SK-N-SH treated with all-trans-retinoic acid at 6 μM for 48 hours (cell line): ENCODE measurements at regions not wholly inside any gene's neighbourhood (a gene's known extent, or its start where the extent isn't known, plus 50 kb on each side); places are given as distances from the start of the nearest gene placed in this dataset.

Experiments used
- BACH2 ChIP-seq: fragments of 250-450 bp; sonication (Bioruptor Pico); IDR thresholded peaks from 2 replicates; pipeline ENCODE4 v1.9.0; 2021; ENCODE audit warnings: mild to moderate bottlenecking, borderline replicate concordance
- CREB5 ChIP-seq: fragments of 250-450 bp; sonication (Bioruptor Pico); IDR thresholded peaks from 2 replicates; pipeline ENCODE4 v1.5.1; 2020; ENCODE audit warnings: low read depth, mild to moderate bottlenecking, moderate library complexity
- CSDC2 ChIP-seq: fragments of 250-450 bp; sonication (Bioruptor Pico); IDR thresholded peaks from 2 replicates; pipeline ENCODE4 v1.5.0; 2020; ENCODE audit warnings: mild to moderate bottlenecking, moderate library complexity
- CSRNP3 ChIP-seq: fragments of 250-450 bp; sonication (Bioruptor Pico); IDR thresholded peaks from 2 replicates; pipeline ENCODE4 v1.5.1; 2021; ENCODE audit warnings: mild to moderate bottlenecking, moderate library complexity
- ESRRG ChIP-seq: fragments of 250-450 bp; sonication (Bioruptor Pico); IDR thresholded peaks from 2 replicates; pipeline ENCODE4 v1.6.1; 2021; ENCODE audit warnings: mild to moderate bottlenecking
- PATZ1 ChIP-seq: fragments of 250-450 bp; sonication (Bioruptor Pico); IDR thresholded peaks from 2 replicates; pipeline ENCODE4 v1.8.0; 2020; ENCODE audit warnings: mild to moderate bottlenecking, moderate library complexity, borderline replicate concordance
- POU6F1 ChIP-seq: fragments of 250-450 bp; sonication (Bioruptor Pico); IDR thresholded peaks from 2 replicates; pipeline ENCODE4 v1.8.0; 2021; ENCODE audit warnings: low read depth, mild to moderate bottlenecking, moderate library complexity, borderline replicate concordance
- PPARA ChIP-seq: fragments of 250-450 bp; sonication (Bioruptor Pico); IDR thresholded peaks from 2 replicates; pipeline ENCODE4 v1.5.0; 2020; ENCODE audit warnings: mild to moderate bottlenecking, borderline replicate concordance
- ZFP3 ChIP-seq: fragments of 250-450 bp; sonication (Bioruptor Pico); IDR thresholded peaks from 2 replicates; pipeline ENCODE4 v1.5.0; 2020; ENCODE audit warnings: mild to moderate bottlenecking, moderate library complexity
- ZFP30 ChIP-seq: fragments of 450-650 bp; formaldehyde crosslinking; IDR thresholded peaks from 2 replicates; pipeline ENCODE4 v1.5.0; 2022; ENCODE audit warnings: mild to moderate bottlenecking, moderate library complexity
- ZNF565 ChIP-seq: fragments of 450-650 bp; formaldehyde crosslinking; conservative IDR thresholded peaks from 2 replicates; pipeline ENCODE4 v1.5.0; 2020; ENCODE audit warnings: low read depth, mild to moderate bottlenecking, moderate library complexity
- ZNF70 ChIP-seq: fragments of 450-650 bp; formaldehyde crosslinking; IDR thresholded peaks from 2 replicates; pipeline ENCODE4 v1.5.0; 2020; ENCODE audit warnings: mild to moderate bottlenecking, moderate library complexity

GRCh38 chr10:90327611-90328010 is 530.2 kb downstream of the HTR7 start:
- TF ChIP-seq POU6F1 (CRISPR knock-in tag) (no peak), BACH2 (no peak), CSDC2 (no peak), CSRNP3 (CRISPR knock-in tag) (no peak), ZFP30 (CRISPR knock-in tag) (no peak), PATZ1 (no peak), ZNF565 (CRISPR knock-in tag) (no peak), CREB5 (CRISPR knock-in tag) (no peak), ESRRG (CRISPR knock-in tag) (no peak), ZNF70 (CRISPR knock-in tag) (no peak), PPARA (no peak), ZFP3 (CRISPR knock-in tag) (no peak)
